ENCODE measurements at regions not wholly inside any gene's neighbourhood (a gene's known extent, or its start where the extent isn't known, plus 50 kb on each side); places are given as distances from the start of the nearest gene placed in this dataset.

DNA sequence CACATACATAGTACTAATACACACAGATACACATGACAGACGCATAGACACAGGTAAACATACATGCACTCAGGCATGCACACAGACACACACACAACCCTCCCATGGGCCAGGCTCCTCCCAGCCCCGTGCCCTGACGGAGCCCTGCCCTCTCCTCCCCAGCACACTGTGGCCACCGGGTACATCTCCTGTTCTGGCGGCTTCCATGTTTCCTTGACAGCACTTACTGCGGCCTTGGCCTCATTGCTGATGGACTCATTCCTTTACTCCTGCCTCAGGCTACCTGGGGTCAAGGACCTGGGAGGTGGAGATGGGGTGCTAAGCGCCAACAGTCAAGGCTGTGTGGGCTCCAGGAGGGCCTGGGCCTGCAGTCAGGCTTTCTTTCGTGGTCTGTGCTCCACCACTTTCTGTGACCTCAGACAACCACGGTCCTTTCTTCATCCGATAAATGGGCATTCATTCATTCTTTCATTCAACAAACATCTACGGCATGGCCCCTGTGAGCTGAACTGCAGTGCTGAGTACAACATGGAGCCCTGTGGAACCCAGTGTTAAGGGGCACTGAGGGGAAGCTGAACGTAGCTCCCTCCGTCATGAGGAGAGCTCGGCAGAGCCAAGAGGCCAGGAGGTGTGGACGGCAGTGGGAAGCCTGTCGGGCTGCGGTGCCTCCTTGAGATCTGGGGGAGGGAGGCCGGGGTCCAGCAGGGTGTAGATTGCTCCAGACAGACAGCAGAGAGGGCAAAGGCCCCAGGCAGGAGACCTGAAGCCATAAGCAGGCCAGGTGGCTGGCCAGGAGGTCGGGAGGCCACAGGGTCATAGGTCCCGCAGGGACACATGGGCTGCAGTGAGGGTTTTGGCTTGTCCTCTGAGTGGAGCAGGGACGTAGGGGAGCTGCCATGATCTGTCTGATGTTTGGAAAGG, 190.4 kb upstream of the HDAC4 start:
- intact Hi-C loops (cut with DNase I), result no loop called here

DNA sequence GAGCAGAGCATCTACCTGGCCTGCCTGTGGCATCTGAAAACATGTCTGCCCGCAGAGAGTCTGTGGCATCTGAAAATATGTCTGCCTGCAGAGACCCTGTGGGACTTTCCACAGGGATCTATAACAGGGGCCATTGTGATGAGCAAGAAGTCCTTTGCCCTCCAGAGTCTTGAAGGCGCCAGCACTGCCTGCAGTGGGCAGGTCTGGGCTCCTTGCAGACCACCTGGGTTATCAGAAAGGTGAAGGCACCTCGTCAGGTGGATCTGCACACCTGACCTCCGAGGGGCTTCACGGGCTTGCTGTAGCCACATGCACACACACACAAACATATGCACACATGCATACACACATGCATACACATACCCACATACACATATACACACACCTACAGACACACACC, 189.5 kb upstream of the HDAC4 start:
- intact Hi-C loops (cut with DNase I), result no loop called here
- Histone ChIP-seq H3K4me1 (no peaks in the 10 kb centered on the region), H3K27me3 (no peaks in the 10 kb centered on the region), H3K4me3 (no peak overlapping the region), H3K9me3 (no peaks in the 10 kb centered on the region), H3K27ac (no peak overlapping the region), H3K36me3 (replicated peaks in 1 of 2; ENCODE audit: insufficient read depth in 1 of 2, low read depth in 2 of 2) (no peaks in the 10 kb centered on the region)
- WGBS, 2 donors, result 74 to 80% methylated on average over 4 to 5 of the region's 5 CpGs
- TF ChIP-seq POLR2A (IDR thresholded peaks at IDR 0.05), result no peak
- TF ChIP-seq, protein P1, sequence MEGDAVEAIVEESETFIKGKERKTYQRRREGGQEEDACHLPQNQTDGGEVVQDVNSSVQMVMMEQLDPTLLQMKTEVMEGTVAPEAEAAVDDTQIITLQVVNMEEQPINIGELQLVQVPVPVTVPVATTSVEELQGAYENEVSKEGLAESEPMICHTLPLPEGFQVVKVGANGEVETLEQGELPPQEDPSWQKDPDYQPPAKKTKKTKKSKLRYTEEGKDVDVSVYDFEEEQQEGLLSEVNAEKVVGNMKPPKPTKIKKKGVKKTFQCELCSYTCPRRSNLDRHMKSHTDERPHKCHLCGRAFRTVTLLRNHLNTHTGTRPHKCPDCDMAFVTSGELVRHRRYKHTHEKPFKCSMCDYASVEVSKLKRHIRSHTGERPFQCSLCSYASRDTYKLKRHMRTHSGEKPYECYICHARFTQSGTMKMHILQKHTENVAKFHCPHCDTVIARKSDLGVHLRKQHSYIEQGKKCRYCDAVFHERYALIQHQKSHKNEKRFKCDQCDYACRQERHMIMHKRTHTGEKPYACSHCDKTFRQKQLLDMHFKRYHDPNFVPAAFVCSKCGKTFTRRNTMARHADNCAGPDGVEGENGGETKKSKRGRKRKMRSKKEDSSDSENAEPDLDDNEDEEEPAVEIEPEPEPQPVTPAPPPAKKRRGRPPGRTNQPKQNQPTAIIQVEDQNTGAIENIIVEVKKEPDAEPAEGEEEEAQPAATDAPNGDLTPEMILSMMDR (IDR thresholded peaks at IDR 0.05), result no peak
- no peak for ATAC-seq
- no peak for DNase-seq

More for the DNA sequence above, 190.4 kb upstream of the HDAC4 start:
- ATAC-seq (no peak), DNase-seq (peak in 1 of 4 donors; percentile 2)
- TF ChIP-seq, protein P1 (IDR thresholded peaks at IDR 0.05), result no peak
- no peak for TF ChIP-seq POLR2A (IDR thresholded peaks at IDR 0.05)
- Histone ChIP-seq H3K4me1 (no peaks in the 10 kb centered on the region), H3K4me3 (no peak overlapping the region), H3K9me3 (no peaks in the 10 kb centered on the region), H3K27me3 (no peaks in the 10 kb centered on the region), H3K36me3 (replicated peaks in 1 of 2; ENCODE audit: insufficient read depth in 1 of 2, low read depth in 2 of 2) (no peaks in the 10 kb centered on the region), H3K27ac (no peak overlapping the region)
- 81 to 84% methylated on average over 21 of the region's 21 CpGs for WGBS, 2 donors

DNA sequence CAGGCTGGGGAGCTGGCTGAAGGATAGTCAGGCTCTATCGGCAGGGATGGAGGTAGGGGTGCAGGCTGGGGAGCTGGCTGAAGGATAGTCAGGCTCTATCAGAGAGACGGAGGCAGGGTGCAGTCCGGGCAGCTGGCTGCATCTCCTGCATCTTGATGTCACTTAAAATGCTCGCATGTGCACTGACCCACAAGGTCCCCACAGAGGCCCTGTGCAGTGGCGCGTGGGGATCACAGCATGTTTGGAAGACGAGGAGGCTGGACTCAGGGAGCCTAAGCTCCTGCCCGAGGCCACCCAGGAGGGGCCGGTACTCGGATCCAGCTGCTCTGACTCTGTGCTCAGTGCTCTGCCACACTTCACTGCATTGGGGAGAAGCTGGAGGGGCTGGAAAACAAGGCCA, 189.0 kb upstream of the HDAC4 start:
- Histone ChIP-seq H3K4me1 (no peaks in the 10 kb centered on the region), H3K27ac (no peak overlapping the region), H3K4me3 (no peak overlapping the region), H3K9me3 (no peaks in the 10 kb centered on the region), H3K27me3 (no peaks in the 10 kb centered on the region), H3K36me3 (replicated peaks in 1 of 2; ENCODE audit: insufficient read depth in 1 of 2, low read depth in 2 of 2) (no peaks in the 10 kb centered on the region)
- no peak for ATAC-seq
- no peak for TF ChIP-seq POLR2A (IDR thresholded peaks at IDR 0.05)
- TF ChIP-seq, protein P1 (IDR thresholded peaks at IDR 0.05), result no peak
- DNase-seq, result peak in 1 of 4 donors; percentile 3
- intact Hi-C loops (cut with DNase I), result no loop called here
- 72 to 73% methylated on average over 9 to 10 of the region's 10 CpGs for WGBS, 2 donors

DNA sequence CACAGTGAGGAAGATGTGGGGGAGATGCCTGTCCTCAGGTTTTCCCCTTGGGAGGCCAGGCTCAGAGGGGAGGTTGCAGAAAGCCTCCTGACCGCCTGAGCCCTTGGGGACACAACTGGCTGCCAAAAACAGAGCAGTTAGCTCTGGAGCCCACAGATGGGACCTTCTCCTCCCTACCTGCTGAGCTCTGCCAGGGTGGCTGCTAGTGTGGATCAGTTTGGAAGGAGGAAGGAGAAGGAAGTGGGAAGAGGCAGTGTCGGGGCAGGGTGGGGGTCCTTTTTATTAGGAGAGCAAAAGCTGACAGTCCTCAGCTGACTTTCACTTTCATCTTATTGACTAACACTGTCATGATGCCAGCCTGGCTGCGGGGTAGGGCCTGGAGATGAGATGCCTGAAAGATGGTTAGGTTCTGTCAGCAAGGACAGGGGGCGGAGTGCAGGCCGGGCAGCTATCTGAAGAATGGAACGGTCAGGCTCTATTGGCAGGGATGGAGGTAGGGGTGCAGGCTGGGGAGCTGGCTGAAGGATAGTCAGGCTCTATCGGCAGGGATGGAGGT, 188.5 kb upstream of the HDAC4 start:
- no peaks in the 10 kb centered on the region for H3K4me1 ChIP-seq
- no peak for DNase-seq
- WGBS, 2 donors, result 64 to 76% methylated on average over 6 to 7 of the region's 7 CpGs

More for the DNA sequence above, 188.5 kb upstream of the HDAC4 start:
- intact Hi-C loops (cut with DNase I), result no loop called here
- ATAC-seq, result no peak
- no peaks in the 10 kb centered on the region for H3K27me3 ChIP-seq
- no peak overlapping the region for H3K27ac ChIP-seq
- no peak overlapping the region for H3K4me3 ChIP-seq
- no peaks in the 10 kb centered on the region for H3K9me3 ChIP-seq
- no peaks in the 10 kb centered on the region for H3K36me3 ChIP-seq (replicated peaks in 1 of 2; ENCODE audit: insufficient read depth in 1 of 2, low read depth in 2 of 2)
- no peak for TF ChIP-seq POLR2A (IDR thresholded peaks at IDR 0.05)
- TF ChIP-seq, protein P1 (IDR thresholded peaks at IDR 0.05), result no peak
